ENCODE measurements at regions not wholly inside any gene's neighbourhood (a gene's known extent, or its start where the extent isn't known, plus 50 kb on each side); places are given as distances from the start of the nearest gene placed in this dataset.

DNA sequence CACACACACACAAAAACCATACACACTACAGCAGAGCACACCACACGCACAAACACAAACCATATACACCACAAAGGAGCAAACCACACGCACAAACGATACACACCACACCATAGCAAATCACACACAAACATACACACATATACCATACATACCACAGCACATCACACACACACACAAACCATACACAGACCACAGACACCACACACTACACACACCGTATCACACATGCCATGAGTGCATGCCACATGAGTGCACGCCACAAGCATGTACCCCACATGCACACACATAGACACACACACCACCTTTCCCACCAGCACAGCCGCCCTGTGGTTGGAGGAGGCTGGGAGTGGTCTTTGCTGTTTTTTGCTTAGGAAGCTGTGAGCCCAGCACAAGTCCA is 517.1 kb upstream of the MYT1L start:
- H2AFZ ChIP-seq (ENCODE audit: insufficient read depth, low read depth, low read length, poor library complexity, severe bottlenecking) = no peak overlapping the region
- no peak overlapping the region for H3K4me2 ChIP-seq (replicated peaks; ENCODE audit: low read depth, low read length, poor library complexity, severe bottlenecking)
- no peak for TF ChIP-seq EZH2 (IDR thresholded peaks at IDR 0.05; ENCODE audit: borderline replicate concordance, insufficient read depth, low read depth, low read length, poor library complexity, severe bottlenecking)
- TF ChIP-seq, protein P1, sequence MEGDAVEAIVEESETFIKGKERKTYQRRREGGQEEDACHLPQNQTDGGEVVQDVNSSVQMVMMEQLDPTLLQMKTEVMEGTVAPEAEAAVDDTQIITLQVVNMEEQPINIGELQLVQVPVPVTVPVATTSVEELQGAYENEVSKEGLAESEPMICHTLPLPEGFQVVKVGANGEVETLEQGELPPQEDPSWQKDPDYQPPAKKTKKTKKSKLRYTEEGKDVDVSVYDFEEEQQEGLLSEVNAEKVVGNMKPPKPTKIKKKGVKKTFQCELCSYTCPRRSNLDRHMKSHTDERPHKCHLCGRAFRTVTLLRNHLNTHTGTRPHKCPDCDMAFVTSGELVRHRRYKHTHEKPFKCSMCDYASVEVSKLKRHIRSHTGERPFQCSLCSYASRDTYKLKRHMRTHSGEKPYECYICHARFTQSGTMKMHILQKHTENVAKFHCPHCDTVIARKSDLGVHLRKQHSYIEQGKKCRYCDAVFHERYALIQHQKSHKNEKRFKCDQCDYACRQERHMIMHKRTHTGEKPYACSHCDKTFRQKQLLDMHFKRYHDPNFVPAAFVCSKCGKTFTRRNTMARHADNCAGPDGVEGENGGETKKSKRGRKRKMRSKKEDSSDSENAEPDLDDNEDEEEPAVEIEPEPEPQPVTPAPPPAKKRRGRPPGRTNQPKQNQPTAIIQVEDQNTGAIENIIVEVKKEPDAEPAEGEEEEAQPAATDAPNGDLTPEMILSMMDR (IDR thresholded peaks at IDR 0.05) = no peak
- no peaks in the 10 kb centered on the region for H3K4me1 ChIP-seq (ENCODE audit: control insufficient read depth in 2 of 2, insufficient read depth in 2 of 2, low read length in 2 of 2)
- H4K20me1 ChIP-seq (ENCODE audit: control insufficient read depth, insufficient read depth, low read length, poor library complexity, severe bottlenecking) = no peaks in the 10 kb centered on the region
- ATAC-seq (ENCODE audit: low read depth) = no peak
- no peaks in the 10 kb centered on the region for H3K79me2 ChIP-seq (ENCODE audit: control insufficient read depth, insufficient read depth, low read length)
- no peak overlapping the region for H3K4me3 Mint-ChIP-seq
- DNase-seq = no peak
- no peaks in the 10 kb centered on the region for H3K27me3 Mint-ChIP-seq
- CTCF ChIA-PET = interaction anchor here (0.7 kb wide), 1 partner anchor 114 kb away, joined by 3 read pairs; no protein-coding TSS in a partner anchor
- H3K9ac ChIP-seq (ENCODE audit: low read length) = no peak overlapping the region
- POLR2A ChIA-PET = no interaction called here
- no peak overlapping the region for H3K27ac ChIP-seq (ENCODE audit: low read length in 2 of 2)
- intact Hi-C loops (cut with micrococcal nuclease) = no loop called here
- no peaks in the 10 kb centered on the region for H3K4me1 Mint-ChIP-seq
- peaks cover 0 to 11% (median 0%) of the 10 kb centered on the region in 3 donors for H3K9me3 ChIP-seq (ENCODE audit: control extremely low read depth in 1 of 3, control insufficient read depth in 2 of 3, insufficient read depth in 1 of 3, low read length in 2 of 3)
- 97% methylated on average over 3 of the region's 6 CpGs for WGBS (ENCODE audit: insufficient coverage)
- no peaks in the 10 kb centered on the region for H3K9me3 Mint-ChIP-seq (ENCODE audit: insufficient read depth)
- no peak overlapping the region for H3K4me3 ChIP-seq (ENCODE audit: control extremely low read depth in 1 of 5, extremely low read depth in 1 of 5, insufficient read depth in 1 of 5, low read depth in 2 of 5, low read length in 4 of 5)
- H3K27me3 ChIP-seq (replicated peaks in 1 of 4; ENCODE audit: control extremely low read depth in 1 of 4, control insufficient read depth in 3 of 4, insufficient read depth in 4 of 4, low read length in 3 of 4) = no peaks in the 10 kb centered on the region
- H3K36me3 ChIP-seq (replicated peaks in 1 of 2; ENCODE audit: control extremely low read depth in 1 of 2, control insufficient read depth in 1 of 2, extremely low read depth in 1 of 2, insufficient read depth in 2 of 2, low read length in 1 of 2) = no peaks in the 10 kb centered on the region
- H3K27ac Mint-ChIP-seq = no peak overlapping the region

GRCh38 chr2:2847209-2847676 is 516.2 kb upstream of the MYT1L start:
- CTCF ChIA-PET = no interaction called here
- peaks cover 0 to 11% (median 0%) of the 10 kb centered on the region in 3 donors for H3K9me3 ChIP-seq (ENCODE audit: control extremely low read depth in 1 of 3, control insufficient read depth in 2 of 3, insufficient read depth in 1 of 3, low read length in 2 of 3)
- H3K9ac ChIP-seq (ENCODE audit: low read length) = no peak overlapping the region
- no peaks in the 10 kb centered on the region for H3K36me3 ChIP-seq (replicated peaks in 1 of 2; ENCODE audit: control extremely low read depth in 1 of 2, control insufficient read depth in 1 of 2, extremely low read depth in 1 of 2, insufficient read depth in 2 of 2, low read length in 1 of 2)
- no peak overlapping the region for H3K4me3 ChIP-seq (ENCODE audit: control extremely low read depth in 1 of 5, extremely low read depth in 1 of 5, insufficient read depth in 1 of 5, low read depth in 2 of 5, low read length in 4 of 5)
- no peak for DNase-seq
- Mint-ChIP-seq H3K27me3 (no peaks in the 10 kb centered on the region), H3K4me3 (no peak overlapping the region), H3K9me3 (ENCODE audit: insufficient read depth) (no peaks in the 10 kb centered on the region), H3K4me1 (no peaks in the 10 kb centered on the region), H3K27ac (no peak overlapping the region)
- intact Hi-C loops (cut with micrococcal nuclease) = no loop called here
- WGBS (ENCODE audit: insufficient coverage) = 79% methylated on average over 3 of the region's 5 CpGs
- no peak for ATAC-seq (ENCODE audit: low read depth)
- H3K4me2 ChIP-seq (replicated peaks; ENCODE audit: low read depth, low read length, poor library complexity, severe bottlenecking) = no peak overlapping the region
- H3K27ac ChIP-seq (ENCODE audit: low read length in 2 of 2) = no peak overlapping the region
- no peaks in the 10 kb centered on the region for H3K4me1 ChIP-seq (ENCODE audit: control insufficient read depth in 2 of 2, insufficient read depth in 2 of 2, low read length in 2 of 2)
- no peaks in the 10 kb centered on the region for H4K20me1 ChIP-seq (ENCODE audit: control insufficient read depth, insufficient read depth, low read length, poor library complexity, severe bottlenecking)
- no peak for TF ChIP-seq EZH2 (IDR thresholded peaks at IDR 0.05; ENCODE audit: borderline replicate concordance, insufficient read depth, low read depth, low read length, poor library complexity, severe bottlenecking)
- TF ChIP-seq, protein P1 (IDR thresholded peaks at IDR 0.05) = no peak
- H3K79me2 ChIP-seq (ENCODE audit: control insufficient read depth, insufficient read depth, low read length) = no peaks in the 10 kb centered on the region
- POLR2A ChIA-PET = no interaction called here
- no peaks in the 10 kb centered on the region for H3K27me3 ChIP-seq (replicated peaks in 1 of 4; ENCODE audit: control extremely low read depth in 1 of 4, control insufficient read depth in 3 of 4, insufficient read depth in 4 of 4, low read length in 3 of 4)
- H2AFZ ChIP-seq (ENCODE audit: insufficient read depth, low read depth, low read length, poor library complexity, severe bottlenecking) = no peak overlapping the region
